Hindlimb muscle (tissue), 1 donor: ENCODE measurements at regions not wholly inside any gene's neighbourhood (a gene's known extent, or its start where the extent isn't known, plus 50 kb on each side); places are given as distances from the start of the nearest gene placed in this dataset.
"Not testable (repeated sequence)": the region's sequence is repeated elsewhere in the genome, so short reads cannot be mapped to it uniquely, and the experiment has no call there.

Experiments used
- DNase-seq: peaks from one replicate; pipeline ENCODE4 v3.0.0-alpha.2; 2013

DNA sequence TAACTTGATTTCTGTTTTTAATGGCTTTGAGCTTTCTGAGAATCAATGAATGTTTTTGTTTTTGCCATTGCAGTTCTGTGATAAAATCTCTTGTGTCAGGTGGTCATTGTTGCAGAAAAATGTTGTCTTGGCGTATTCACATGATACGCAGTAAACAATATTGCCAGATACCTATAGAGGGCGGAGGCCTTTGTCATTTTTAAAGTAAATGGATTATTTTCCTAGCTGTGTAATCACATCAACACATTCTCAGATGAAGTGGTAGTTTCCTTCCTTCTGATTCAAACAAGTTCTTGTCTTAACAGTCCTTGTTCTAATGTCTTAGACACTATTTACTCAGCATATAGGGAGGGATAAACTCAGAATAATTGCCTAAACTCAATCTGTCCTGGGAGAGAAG lies 109.9 kb upstream of the DAB2 start:
- no peak for DNase-seq

DNA sequence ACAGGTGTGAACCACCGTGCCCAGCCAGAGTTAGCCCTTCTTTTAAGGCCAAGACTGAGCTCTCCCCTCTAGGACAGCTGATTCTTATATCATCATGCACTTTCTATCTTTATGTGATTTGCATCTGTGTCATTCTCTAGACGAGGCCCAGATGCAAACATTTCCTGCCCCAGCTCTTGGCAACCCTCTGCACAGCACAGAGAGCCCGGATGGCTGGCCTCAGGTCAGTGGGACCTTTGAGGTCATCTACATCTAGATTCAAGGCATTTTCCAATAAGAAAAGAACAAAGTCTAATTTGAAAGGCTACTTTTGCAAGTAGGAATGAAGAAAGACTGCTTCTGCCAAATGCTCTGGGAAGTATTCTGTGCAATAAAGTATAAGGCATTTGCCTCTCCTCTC lies 109.0 kb upstream of the DAB2 start:
- DNase-seq, result no peak

DNA sequence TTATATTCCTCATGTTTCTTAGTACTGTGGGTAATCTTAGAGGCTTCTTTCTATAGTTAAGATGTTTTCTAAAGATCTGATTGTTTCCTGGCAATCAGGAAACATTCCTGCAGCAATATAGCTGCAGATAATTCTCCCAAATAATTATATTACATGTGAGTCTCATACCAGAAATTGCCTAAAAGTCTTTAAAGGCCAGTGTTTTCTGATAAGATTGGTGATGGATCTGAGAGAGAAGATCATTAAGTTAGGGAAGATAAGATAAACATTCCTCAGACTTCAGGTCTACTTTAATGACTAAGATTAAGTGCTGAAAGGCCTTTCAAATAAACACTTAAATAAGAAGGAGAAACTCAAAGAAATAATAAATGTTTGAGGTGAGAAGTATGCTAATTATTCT lies 107.7 kb upstream of the DAB2 start:
- no peak for DNase-seq

DNA sequence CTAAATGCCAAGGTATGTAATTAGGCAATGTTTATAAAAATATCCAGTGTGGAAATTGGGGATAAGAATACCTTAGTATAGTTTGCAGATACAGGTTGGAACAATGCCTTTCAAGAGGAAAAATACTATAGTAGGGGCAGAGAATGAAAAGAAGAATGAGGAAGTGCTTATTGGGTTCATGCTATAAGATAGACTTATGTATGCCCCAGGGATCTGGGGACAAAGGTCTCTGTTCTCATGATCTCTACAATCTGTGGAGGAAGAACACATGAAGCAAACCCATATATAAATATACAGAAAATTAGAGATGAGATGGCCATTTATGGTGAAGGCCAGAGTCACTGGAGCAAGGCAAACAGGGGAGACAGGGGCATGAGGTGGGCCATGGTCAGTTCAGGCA lies 106.5 kb upstream of the DAB2 start:
- DNase-seq, result no peak

DNA sequence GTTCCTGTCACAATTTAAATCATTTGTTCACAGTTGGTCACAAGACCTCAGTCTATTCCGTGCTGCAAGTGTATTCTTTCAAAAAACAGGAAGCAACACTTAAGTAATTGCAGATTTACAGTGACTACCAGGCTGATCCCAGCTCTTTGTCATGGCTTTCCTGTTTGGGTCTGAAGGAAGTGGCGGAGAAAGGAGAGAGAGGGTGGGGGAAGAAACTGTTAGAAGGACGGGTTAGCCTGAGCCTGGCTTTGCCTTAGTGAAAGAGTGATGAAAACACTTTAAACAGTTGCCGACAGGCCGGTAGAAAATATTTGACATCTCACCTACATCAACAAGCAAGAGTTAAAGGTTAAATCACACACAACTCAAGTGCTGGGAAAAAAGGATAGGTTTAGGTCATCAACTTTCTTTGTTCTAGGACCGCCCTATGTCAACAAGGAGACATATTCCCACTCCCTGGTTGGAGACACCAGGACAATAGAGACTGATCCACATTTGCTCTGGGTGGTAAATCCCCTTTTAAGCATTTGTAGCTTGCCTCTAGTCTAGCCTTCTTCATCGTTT lies 102.2 kb upstream of the DAB2 start:
- DNase-seq, result no peak

DNA sequence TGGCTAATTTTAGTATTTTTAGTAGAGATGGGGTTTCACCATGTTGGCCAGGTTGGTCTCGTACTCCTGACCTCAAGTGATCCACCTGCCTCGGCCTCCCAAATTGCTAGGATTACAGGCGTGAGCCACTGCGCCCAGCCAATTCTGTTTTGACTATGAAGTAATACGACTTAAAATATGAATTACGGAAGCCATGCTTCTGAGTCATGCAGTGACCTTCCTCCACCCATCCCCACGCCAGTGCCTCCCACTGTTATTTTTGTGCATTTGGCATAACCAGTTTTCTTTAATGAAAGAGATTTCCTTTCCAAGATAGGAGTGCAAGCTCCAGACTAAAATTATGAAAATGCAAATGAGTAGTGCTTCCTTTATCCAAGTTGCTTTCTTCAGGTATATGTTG lies 101.0 kb upstream of the DAB2 start:
- not testable (repeated sequence) for DNase-seq

DNA sequence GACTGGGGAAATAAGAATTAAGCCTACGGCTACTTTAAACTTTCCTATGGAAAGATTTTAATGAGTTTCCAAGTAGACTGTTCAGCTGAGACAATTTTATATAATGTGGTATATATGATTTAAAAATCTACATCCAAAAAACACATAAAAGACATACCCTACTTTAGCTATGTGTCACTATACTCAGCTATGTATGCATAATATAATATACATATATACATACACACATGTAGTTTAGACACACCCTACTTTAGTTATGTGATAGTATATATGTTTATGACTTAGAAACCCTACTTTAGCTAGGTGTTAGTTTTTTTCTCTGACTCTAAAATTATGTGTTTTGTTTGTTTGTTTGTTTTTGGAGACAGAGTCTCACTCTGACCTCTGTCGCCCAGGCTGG lies 100.5 kb upstream of the DAB2 start:
- DNase-seq, result no peak

DNA sequence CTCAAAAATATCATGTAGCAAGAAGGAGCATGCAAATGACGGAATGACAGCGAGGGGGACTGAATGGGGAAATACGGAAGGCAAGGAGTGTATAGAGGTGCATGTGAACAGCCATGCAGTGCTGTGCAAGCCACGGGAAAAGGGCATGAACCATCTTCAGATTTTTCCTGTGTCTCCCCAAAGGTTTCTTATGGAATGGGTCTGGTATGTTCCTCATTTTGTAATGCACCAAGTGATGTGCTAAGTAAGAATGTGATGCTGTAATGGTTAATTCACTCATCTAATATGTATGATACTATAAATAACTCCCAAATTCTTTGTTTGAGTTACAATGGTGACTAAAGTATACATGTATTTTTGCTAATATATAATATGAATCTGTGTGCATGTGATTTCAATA lies 99.0 kb upstream of the DAB2 start:
- DNase-seq, result no peak

DNA sequence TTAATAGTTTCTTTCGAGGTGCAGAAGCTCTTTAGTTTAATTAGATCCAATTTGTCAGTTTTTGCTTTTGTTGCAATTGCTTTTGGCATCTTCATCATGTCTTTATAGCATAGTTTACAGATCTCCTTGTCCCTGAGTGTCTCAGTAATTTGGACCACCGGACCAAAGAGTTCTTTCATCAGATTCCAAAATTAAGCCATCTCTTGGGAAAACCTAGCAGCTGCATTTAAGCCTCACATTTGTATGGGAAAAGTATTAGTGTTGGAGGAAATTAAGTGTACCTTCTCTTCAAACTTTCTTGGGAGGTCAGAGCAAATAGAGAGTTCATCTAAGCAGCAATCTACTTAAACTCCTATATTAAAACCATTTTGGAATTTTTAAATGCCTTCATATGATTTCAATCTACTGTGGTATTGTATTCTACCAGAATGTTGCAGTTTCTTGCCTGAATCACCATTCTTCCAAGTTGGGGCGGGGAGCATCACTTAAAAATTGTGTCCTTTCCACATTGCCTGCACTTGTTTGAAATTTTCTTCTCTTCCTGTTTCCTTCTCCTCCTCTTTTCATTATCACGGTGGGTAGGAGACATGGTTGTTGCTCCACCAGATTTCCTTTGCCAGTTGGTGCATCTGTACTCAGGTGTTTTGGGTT lies 97.3 kb upstream of the DAB2 start:
- no peak for DNase-seq

DNA sequence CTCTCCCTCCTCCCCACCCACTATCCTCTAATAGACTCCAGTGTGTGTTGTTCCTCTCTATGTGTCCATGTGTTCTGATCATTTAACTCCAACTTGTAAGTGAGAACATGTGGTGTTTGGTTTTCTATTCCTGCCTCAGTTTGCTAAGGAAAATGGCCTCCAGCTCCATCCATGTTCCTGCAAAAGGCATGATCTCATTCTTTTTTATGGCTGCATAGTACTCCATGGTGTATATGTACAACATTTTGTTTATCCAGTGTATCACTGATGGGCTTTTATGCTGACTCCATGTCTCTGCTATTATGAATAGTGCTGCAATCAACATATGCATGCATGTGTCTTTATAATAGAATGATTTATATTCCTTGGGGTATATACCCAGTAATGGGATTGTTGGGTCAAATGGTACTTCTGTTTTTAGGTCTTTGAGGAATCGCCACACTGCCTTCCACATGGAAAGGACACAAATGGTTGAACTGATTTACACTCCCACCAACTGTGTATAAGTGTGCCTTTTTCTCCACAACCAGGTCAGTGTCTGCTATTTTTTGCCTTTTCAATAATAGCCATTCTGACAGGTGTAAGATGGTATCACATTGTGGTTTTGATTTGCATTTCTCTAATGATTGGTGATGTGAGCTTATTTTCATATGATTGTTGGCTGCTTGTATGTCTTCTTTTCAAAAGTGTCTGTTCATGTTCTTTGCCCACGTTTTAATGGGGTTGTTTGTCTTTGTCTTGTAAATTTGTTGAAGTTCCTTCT lies 96.5 kb upstream of the DAB2 start:
- no peak for DNase-seq

DNA sequence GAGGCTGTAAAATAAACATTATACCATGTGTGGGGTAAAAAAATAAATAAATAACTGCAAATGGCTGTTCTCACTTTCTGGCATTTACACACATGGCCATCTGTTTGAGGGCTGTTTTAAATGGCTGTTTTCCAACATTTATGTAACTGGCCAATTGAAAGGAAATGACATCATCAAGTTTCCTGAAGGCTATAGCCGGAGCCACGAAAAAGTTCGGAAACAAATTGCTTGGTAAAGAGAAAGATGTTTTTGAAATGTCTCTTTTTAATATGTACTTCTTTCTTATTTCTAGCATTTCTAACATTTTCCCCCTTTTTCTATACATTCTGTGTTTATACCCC lies 95.4 kb upstream of the DAB2 start:
- DNase-seq, result peak; percentile 78

DNA sequence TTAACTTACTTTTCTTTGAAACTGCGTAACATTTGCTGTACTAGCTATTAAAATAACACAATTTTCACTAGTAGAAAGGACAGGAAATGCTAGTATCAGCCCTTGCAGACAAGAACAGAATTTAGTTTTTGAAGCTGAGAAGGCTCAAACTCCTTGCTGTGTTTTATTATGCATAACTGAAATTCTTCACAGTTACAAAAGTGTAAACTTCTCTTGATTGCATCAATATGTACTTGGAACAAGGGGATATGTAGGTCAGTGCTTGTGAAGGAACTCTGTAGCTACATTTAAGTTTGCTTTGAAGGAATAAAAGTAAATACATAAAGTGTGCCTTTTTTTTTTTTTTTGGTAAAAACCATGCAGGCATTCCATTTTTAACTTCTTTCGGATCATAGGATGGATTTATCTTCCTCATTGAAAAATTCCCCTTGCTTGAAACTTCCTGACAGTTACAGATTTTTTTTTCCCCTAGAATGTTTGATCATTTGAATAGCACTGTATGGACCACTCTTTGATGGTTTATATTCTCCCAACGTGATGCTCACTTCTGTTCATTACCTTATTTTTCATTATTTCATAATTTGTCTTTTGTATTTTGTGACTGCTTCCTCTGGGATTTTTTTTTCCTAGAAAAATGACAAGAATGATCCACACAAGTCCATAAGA lies 94.9 kb upstream of the DAB2 start:
- no peak for DNase-seq

DNA sequence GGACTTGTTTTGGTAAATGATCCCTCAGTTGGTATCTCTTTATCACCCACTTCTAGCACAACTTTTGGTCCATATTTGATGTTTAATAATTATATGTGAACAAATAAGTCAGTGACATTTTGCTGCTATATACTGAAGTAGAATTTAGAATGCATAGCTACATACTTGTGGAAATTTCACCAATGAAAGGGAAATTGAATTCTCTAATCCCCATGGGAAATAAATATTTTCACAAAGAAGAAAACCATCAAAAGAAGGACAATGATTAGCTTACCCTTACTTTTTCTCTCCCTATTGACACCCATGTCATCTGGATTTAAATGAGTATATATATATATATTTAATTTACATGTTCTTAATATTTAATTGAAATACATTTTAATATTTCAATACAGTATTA lies 94.3 kb upstream of the DAB2 start:
- no peak for DNase-seq

DNA sequence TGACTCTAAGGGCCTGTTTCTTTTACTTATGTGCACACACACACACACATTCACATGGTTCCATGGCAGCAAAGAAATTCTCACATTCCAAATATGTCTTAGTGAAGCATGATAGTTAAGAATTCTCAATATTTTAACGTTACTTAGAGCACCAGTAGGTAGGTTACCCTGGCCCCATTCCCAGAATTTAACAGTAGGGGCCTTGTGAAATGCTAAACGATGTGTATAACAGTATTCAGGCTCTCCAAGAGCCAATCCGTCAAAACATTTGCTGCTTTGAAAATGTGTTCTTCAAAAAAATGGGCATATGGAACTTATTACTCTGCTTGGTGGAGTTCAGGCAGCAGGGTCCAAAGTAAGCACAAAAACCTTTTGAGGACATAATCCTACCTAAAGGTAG lies 93.7 kb upstream of the DAB2 start:
- no peak for DNase-seq

DNA sequence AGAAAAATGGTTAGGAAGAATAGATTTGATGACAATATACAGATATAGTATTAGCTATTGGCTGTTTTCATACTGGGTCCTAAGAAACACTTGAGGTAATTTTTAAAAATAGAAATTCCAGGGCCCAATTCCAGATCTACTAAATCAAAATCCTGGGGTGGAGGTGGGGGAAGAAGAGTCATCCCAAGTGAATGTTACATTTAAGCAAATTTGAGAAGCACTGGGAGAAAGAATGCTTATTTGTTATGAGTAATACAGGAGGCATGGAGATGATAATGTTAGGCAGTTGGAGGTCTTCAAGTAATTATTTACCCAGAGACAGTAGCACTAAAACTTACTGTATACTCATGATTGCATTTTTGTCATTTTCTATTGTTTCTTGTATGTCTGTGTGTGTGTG lies 93.0 kb upstream of the DAB2 start:
- DNase-seq, result no peak

DNA sequence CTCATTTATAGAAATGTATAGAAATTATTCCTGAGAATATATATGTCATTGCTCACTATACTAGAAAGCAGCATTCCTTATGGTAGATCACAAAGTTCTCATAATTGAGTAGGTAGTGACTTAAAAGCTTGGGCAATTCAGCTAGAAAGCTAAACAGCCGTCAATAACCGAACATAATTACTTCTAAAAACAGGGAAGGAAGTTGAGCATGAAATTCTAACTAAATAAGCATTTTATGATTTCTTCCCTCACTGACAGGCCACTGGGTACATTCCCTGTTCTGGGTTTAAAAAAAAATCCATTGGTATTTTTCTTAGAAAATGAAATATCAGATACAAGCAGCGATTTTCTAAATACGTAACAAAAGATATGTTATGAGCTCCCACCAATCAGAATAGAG lies 91.1 kb upstream of the DAB2 start:
- DNase-seq, result no peak

DNA sequence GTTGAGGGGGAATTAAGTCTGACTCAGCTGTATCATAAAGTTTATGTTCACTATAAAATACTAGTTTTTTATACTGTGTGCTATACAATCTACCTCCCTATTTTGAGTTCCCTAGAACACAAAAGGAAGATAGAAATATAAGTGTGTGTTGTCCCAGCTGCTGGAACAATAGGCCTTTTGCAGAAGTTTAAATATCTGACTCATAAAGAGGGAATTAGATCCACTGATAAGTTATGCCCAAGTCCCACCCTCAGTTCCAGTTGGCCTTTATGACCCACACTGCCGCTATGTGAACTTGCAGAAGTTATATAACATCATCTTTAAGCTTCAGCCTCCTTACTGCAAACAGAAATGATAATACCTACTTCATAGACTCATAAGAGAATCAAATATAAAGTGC lies 88.5 kb upstream of the DAB2 start:
- no peak for DNase-seq

DNA sequence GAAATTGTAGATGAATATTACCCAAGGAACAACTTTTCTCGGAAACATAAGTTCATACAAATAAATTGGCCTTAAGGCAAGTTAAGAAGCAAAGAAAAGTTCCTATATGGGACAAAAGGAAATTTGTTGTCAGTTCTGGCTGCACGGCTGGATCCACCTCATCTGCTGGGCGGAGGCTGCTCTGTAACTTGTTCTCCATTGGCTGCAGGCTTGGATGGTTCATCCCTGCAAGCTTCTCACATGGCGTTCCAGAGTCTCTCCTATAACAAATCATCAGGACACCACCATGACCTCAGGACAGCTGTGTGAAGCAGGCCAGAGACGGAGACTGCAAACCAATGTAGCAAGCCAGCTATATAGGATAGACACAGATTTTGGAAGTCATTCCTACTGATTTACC lies 81.4 kb upstream of the DAB2 start:
- peak; percentile 87 for DNase-seq

DNA sequence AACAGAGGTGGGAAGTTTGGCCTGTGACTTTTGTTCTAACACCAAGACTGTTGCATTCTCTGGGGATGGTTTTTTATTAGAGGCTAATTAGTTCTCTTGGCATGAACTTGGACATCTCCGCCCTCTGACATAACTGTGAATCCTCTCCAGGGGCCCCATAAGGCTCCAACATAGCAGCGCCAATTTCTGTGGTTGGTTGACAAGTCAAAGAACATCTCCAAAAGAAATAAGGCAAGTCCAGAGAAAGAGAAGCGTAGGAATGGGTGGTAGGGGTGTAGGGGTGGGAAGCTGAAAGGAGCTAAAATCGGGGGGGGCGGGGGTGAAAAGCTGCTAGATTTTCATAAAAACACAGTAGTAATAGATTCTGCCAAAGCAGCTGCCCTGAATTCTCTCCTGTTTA lies 81.0 kb upstream of the DAB2 start:
- DNase-seq, result no peak

DNA sequence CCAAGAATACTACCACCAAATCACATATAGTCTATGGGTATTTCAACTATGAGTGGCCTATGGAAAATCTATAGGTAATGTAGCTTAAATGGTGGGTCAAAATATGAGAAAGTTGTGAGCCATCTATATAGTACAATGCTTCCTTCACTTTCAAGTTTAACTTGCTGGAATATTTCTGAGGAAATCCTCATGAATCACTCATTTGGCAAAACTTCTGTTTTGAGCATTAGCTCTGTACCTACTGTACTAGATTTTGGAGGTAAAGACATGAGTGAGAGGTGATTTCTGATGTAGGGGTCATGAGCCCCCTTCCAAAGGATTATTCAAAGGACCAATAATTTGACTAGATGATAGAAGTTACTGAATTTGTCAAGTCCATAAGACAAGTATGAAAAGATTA lies 80.6 kb upstream of the DAB2 start:
- DNase-seq, result no peak

DNA sequence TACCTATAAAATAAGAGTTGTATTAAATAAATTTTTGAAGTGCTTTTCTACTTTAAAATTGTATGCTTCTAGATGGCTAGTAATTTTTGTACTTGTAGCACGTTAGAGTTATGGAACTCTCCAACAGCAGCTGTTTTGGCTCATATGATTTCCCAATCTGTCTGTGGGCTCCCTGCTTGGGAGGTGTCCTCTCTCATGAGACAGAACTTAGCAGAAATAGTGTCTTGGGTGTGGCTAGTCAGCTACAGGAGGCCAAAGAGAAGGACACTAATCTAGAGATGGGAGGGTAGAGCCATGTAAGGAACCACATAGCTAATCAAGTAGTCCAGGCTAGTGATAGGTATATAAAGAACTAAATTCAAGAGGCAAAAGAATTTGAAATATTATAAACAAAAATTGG lies 78.4 kb upstream of the DAB2 start:
- no peak for DNase-seq

DNA sequence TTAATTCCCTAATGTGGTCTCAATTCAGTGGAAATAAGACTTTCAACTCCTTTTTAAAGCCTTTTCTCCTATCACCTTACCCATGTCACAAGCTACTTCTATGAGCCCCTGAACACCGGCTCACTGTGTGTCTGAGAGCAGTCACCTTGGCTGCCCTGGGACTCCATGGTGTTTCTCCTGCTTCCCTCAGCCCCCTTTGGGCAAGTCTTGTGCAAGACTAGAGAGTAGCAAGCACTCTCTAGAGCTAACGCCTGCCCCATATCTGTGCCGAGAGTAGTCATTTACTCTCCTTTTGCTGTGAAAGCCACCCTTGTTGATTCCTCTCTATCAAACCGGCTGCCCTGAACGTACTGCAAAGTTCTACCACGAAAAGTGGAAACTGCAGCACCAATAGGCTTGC lies 77.9 kb upstream of the DAB2 start:
- no peak for DNase-seq

DNA sequence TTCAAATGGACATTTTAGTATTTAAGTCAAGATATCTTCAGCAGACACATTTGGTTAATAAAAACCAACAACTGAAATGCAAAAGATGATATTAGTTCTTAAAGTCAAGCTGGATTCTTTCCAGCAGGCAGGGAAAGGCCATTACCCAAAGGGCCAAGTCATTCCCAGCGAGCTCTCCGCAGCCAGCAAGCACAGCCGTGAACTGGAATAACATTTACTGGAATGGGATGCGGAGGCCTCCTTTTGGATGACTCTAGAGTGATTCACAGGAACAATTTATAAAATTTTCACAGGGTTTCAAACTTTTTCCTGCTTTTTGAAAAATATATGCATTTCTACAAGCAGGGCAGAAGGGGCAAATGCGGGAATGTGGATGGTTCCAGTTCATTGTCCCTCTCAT lies 76.6 kb upstream of the DAB2 start:
- DNase-seq, result peak; percentile 91

DNA sequence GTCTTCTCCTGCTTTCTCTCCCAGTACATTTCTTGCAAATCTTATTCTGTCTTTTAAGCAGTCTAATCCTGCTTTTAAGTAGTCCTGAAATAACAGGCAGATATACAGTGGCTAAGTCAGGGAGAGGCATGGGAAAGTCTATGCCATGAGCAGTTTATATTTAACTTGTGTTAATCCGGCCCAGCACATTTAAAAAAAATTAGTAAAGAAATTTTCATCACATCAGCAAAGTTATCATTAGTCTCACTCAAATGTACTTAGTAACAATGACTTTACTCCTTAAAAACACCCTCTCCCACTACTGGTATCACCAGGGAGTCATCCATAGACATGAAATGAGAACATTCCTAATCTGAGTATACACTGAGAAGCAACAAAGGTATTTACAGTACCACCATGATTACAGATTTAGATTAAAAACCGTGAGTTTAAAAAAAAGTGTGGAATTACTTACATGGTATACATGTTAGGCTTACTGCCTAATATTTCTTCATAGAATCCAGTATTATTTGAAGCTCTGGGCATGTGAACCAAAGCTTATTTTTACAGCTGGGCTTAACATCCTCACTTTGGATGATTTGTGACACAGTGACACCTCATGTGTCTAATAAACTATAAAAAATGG lies 75.9 kb upstream of the DAB2 start:
- no peak for DNase-seq
